ENCODE measurements at regions not wholly inside any gene's neighbourhood (a gene's known extent, or its start where the extent isn't known, plus 50 kb on each side); places are given as distances from the start of the nearest gene placed in this dataset.
"Not testable (repeated sequence)": the region's sequence is repeated elsewhere in the genome, so short reads cannot be mapped to it uniquely, and the experiment has no call there.

- H3K36me3 Mint-ChIP-seq: no peaks in the 10 kb centered on the region
These were observed 901.7 kb downstream of the LRFN5 start for GRCh38 chr14:42508209-42508946.

DNA sequence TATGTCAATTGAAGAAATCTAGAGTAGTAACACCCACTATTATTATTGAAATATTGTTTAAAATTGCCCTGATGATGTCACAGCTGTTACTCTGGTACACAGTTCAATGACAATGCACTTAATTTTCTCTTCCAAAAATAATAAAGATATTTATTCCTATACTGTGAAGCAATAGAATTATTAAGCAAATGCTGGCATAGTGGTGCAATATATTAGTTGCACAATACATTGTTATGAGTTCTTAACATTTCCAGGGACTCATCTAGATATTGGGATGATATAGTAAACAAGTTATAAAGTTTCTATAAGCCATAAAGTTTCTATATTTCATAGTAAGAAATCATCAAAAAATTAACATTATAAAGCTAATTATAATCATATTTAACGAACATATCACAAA lies 897.8 kb downstream of the LRFN5 start:
- Mint-ChIP-seq H3K36me3 (no peaks in the 10 kb centered on the region), H3K9me3 (no peaks in the 10 kb centered on the region), H3K4me1 (no peaks in the 10 kb centered on the region), H3K4me3 (no peak overlapping the region), H3K27ac (no peak overlapping the region), H3K27me3 (no peaks in the 10 kb centered on the region)
- no peak for DNase-seq

More at GRCh38 chr14:42508209-42508946, 901.7 kb downstream of the LRFN5 start:
- H3K4me1 Mint-ChIP-seq: no peaks in the 10 kb centered on the region
- H3K4me3 Mint-ChIP-seq: no peak overlapping the region
- DNase-seq: no peak
- H3K9me3 Mint-ChIP-seq: peaks cover 3% of the 10 kb centered on the region
- no peak overlapping the region for H3K27ac Mint-ChIP-seq
- no peaks in the 10 kb centered on the region for H3K27me3 Mint-ChIP-seq

DNA sequence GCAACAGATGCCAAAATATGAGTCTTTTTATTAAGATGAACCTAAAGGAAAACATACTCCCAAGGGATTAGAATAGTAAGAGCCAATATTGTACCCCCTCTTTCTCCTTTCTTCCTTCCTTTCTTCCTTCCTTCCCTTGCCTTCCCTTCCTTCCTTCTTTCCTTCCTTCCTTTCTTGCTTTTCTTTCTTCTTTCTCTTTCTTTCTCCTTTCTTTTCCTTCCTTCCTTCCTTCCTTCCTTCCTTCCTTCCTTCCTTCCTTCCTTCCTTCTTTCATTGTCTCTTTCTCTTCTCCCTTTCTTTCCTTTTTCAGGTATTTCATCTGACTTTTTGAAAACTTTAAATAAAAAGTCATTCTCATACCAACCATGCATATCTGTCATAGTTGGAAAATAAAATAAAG lies 892.5 kb downstream of the LRFN5 start:
- Mint-ChIP-seq H3K27me3 (no peaks in the 10 kb centered on the region), H3K9me3 (peaks cover 2% of the 10 kb centered on the region), H3K4me3 (no peak overlapping the region), H3K36me3 (no peaks in the 10 kb centered on the region), H3K27ac (no peak overlapping the region), H3K4me1 (no peaks in the 10 kb centered on the region)
- no peak for DNase-seq

DNA sequence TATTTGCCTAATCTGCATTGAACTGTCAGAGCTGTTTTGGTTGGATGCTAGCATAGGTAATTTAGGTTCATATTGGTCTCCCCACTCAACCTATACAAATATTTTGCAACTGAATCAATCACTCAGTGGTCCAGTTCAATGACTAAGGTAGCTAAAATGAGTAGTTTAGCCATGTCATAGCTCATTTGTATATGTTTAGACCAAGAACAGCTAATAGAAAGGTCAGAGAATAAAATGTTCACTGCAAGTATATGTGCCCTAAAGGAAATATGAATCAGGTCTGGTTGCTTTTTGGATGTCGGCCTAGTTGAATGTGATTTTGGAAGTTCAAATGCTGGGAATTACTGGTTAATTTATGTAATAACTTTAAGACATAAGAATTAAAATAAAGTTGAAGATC lies 883.9 kb downstream of the LRFN5 start:
- Mint-ChIP-seq H3K36me3 (no peaks in the 10 kb centered on the region), H3K4me1 (no peaks in the 10 kb centered on the region), H3K4me3 (no peak overlapping the region), H3K27ac (no peak overlapping the region), H3K27me3 (no peaks in the 10 kb centered on the region), H3K9me3 (no peaks in the 10 kb centered on the region)
- no peak for DNase-seq

DNA sequence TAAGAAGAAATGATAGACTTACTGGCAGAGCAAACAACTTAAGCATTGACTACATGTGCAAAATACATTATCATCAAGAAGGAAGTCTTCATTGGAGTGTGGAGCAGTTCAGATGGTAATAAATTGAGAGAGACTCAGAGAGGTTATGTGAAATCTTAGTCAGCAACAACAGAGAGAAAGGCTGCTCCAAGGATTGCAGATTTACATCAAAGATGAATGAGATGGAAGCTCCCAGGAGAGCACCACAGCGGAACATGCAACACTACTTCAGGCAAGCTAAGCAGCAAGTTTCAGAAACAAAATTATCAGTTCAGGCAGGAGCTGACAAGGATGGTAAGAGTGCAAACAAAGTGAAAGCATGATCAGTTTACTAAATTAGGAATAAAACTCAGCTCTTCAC lies 882.3 kb downstream of the LRFN5 start:
- Mint-ChIP-seq H3K4me3 (no peak overlapping the region), H3K36me3 (no peaks in the 10 kb centered on the region), H3K4me1 (no peaks in the 10 kb centered on the region), H3K27ac (no peak overlapping the region), H3K9me3 (no peaks in the 10 kb centered on the region), H3K27me3 (no peaks in the 10 kb centered on the region)
- no peak for DNase-seq

GRCh38 chr14:42482345-42482971 lies 875.8 kb downstream of the LRFN5 start:
- not testable (repeated sequence) for H3K4me3 Mint-ChIP-seq, H3K9me3 Mint-ChIP-seq, H3K27ac Mint-ChIP-seq, H3K27me3 Mint-ChIP-seq, H3K36me3 Mint-ChIP-seq, H3K4me1 Mint-ChIP-seq, DNase-seq

DNA sequence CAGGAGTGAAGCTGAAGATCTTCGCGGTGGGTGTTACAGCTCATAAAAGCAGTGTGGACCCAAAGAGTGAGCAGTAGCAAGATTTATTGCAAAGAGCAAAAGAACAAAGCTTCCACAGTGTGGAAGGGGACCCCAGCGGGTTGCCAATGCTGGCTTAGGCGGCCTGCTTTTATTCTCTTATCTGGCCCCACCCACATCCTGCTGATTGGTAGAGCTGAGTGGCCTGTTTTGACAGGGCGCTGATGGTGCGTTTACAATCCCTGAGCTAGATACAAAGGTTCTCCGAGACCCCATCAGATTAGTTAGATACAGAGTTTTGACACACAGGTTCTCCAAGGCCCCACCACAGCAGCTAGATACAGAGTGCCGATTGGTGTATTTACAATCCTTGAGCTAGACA lies 875.0 kb downstream of the LRFN5 start:
- not testable (repeated sequence) for H3K27ac Mint-ChIP-seq, H3K4me1 Mint-ChIP-seq, H3K9me3 Mint-ChIP-seq, H3K27me3 Mint-ChIP-seq, H3K4me3 Mint-ChIP-seq, H3K36me3 Mint-ChIP-seq, DNase-seq

DNA sequence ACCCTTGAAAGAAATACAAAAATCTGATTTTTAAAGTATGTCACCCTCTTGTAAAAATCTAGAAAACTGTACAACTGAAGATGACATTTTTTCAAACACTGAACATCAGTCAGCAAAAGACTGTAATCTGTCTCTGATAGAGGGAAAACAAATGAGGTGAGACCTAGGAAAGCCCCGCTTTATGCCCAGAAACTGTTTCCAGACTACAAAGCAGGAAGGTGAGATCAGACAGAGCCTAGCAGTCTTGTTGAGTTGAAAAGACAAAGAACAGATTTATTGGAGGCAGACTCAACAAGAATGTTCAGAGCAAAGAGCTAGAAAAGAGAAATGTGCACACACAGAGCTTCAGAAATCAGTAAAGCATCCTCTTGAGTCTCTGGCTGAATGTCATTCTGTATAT lies 873.6 kb downstream of the LRFN5 start:
- DNase-seq: no peak
- H3K27ac Mint-ChIP-seq: no peak overlapping the region
- H3K27me3 Mint-ChIP-seq: no peaks in the 10 kb centered on the region
- H3K4me1 Mint-ChIP-seq: no peaks in the 10 kb centered on the region
- no peaks in the 10 kb centered on the region for H3K9me3 Mint-ChIP-seq
- H3K4me3 Mint-ChIP-seq: no peak overlapping the region
- H3K36me3 Mint-ChIP-seq: no peaks in the 10 kb centered on the region

DNA sequence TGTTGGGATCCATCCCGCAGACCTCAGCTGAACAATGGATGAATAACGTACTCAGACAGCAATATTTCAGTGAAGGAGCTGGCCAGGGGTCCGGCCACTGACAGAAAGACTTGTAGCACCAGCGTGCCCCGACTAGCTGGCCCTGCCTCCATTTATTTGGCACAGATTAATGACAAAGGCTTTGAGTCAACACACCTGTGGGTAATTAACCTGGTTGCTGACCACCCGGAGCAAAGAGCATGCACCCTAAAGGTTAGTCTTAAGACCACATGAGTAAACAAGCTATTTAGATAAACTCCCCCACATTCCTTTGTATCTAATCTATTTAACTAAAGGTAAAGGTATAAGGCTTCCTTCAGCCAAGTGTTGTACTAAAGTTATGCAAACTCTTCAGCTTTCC lies 868.6 kb downstream of the LRFN5 start:
- DNase-seq: no peak
- peaks cover 2% of the 10 kb centered on the region for H3K9me3 Mint-ChIP-seq
- no peaks in the 10 kb centered on the region for H3K36me3 Mint-ChIP-seq
- H3K4me1 Mint-ChIP-seq: no peaks in the 10 kb centered on the region
- H3K27ac Mint-ChIP-seq: no peak overlapping the region
- H3K27me3 Mint-ChIP-seq: no peaks in the 10 kb centered on the region
- H3K4me3 Mint-ChIP-seq: no peak overlapping the region

DNA sequence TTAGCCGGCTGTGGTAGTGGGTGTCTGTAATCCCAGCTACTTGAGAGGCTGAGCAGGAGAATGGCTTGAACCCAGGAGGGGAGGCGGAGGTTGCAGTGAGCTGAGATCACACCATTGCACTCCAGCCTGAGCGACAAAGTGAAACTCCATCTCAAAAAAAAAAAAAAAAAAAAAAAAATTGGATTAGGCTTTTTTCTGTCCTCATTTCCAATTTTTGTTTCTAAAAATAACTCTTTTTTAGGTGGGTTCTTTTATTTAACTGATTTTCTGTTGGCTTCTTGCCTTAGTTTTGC lies 863.7 kb downstream of the LRFN5 start:
- no peaks in the 10 kb centered on the region for H3K27me3 Mint-ChIP-seq
- no peak overlapping the region for H3K27ac Mint-ChIP-seq
- H3K4me3 Mint-ChIP-seq: no peak overlapping the region
- H3K36me3 Mint-ChIP-seq: no peaks in the 10 kb centered on the region
- H3K9me3 Mint-ChIP-seq: peaks cover 2% of the 10 kb centered on the region
- DNase-seq: no peak
- H3K4me1 Mint-ChIP-seq: no peaks in the 10 kb centered on the region

DNA sequence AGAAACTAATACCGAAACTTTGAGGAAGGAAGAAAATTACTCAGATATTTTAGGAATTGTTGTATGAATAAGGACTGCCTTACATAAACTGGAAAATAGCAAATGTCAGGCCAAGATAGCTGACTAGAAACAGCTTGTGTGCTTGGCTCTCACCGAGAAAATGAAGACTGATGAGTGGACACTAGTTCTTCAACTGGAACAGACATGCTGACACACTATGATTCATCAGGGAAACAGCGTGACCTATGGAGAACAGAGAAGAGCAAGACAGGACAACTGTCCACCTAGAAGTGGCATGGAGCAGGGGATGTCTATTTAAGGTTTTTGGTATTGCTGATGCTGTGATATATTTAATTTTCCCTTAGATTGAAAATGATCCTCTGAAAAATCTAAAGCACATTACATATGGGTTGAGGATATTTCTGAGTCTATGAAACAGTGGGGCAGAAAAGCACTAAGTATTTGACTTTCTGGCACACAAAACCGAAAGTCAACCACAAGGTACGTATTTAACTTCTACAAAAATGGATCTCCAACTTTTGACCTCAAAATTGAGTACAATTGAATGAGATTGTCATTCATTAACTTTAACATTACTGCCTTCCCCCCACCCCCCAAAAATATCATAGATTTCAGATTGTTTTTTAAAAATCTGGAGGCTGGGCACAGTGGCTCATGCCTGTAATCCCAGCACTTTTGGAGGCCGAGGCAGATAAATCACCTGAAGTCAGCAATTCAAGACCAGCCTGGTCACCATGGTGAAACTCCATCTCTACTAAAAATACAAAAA lies 863.2 kb downstream of the LRFN5 start:
- H3K27me3 Mint-ChIP-seq: no peaks in the 10 kb centered on the region
- peaks cover 2% of the 10 kb centered on the region for H3K9me3 Mint-ChIP-seq

DNA sequence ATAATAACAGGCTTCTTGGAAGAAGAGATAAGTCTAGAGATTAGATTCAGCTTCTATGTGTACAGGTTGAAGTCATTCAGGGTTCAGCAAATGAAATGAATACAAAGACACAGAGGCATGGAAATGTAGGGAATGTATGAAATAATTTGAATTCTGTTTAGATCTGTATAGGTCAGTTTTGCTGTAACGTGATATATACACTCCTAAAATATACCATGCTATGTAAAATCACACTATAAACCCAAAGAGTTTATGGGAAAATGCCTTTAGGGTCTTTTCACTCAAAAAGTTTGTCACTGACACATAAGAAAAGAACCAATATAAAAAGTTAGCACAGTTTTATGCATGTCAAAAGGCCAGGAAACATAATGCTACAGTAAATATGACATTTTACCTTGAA lies 854.0 kb downstream of the LRFN5 start:
- no peak for DNase-seq
- no peak overlapping the region for H3K4me3 Mint-ChIP-seq
- no peaks in the 10 kb centered on the region for H3K27me3 Mint-ChIP-seq
- no peaks in the 10 kb centered on the region for H3K4me1 Mint-ChIP-seq
- H3K9me3 Mint-ChIP-seq: peaks cover 2% of the 10 kb centered on the region
- no peak overlapping the region for H3K27ac Mint-ChIP-seq
- H3K36me3 Mint-ChIP-seq: no peaks in the 10 kb centered on the region

More for the DNA sequence above, 863.2 kb downstream of the LRFN5 start:
- Mint-ChIP-seq H3K4me1 (no peaks in the 10 kb centered on the region), H3K27ac (no peak overlapping the region), H3K36me3 (no peaks in the 10 kb centered on the region), H3K4me3 (no peak overlapping the region)
- DNase-seq: no peak

DNA sequence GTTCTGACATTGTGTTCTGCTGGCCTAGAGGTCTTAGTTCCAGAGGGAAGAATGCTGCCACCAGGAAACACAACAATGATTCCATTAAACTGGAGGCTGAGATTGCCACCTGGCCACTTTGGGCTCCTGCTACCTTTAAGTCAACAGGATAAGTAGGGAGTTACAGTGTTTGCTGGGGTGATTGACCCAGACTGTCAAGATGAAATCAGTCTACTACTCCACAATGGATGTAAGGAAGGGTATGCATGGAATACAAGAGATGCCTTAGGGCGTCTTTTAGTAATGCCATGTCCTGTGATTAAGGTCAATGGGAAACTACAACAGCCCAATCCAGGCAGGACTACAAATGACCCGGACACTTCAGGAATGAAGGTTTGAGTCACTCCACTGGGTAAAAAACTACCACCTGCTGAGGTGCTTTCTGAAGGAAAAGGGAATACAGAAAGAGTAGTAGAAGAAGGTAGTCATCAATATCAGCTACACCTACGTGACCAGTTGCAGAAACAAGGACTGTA lies 852.6 kb downstream of the LRFN5 start:
- no peak for DNase-seq
- Mint-ChIP-seq H3K27ac (no peak overlapping the region), H3K4me1 (no peaks in the 10 kb centered on the region), H3K36me3 (no peaks in the 10 kb centered on the region), H3K4me3 (no peak overlapping the region), H3K27me3 (no peaks in the 10 kb centered on the region), H3K9me3 (peaks cover 3% of the 10 kb centered on the region)

DNA sequence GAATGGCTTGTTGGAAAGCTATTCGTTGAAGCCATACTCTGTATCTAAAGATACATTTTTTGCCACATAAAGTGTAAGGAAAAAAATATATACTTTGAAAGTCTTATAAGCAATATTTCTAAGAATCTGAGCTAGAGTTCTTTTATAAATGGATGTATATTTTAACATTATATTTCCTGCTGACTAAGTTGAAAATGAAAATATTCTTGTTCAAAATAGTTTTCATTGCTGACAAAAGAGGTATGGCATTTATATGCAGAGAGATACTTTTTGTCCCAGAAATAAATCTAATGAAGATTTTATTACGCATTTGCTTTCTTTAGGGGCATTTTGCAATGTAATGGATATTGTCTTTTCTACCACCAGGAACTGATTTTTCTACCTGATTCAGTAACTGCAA lies 834.9 kb downstream of the LRFN5 start:
- Mint-ChIP-seq H3K36me3 (no peaks in the 10 kb centered on the region), H3K27me3 (no peaks in the 10 kb centered on the region), H3K4me1 (no peaks in the 10 kb centered on the region), H3K4me3 (no peak overlapping the region), H3K27ac (no peak overlapping the region), H3K9me3 (peaks cover 8% of the 10 kb centered on the region)
- DNase-seq: no peak

GRCh38 chr14:42437809-42438208 lies 831.1 kb downstream of the LRFN5 start:
- H3K36me3 Mint-ChIP-seq: no peaks in the 10 kb centered on the region
- H3K4me3 Mint-ChIP-seq: no peak overlapping the region
- no peaks in the 10 kb centered on the region for H3K4me1 Mint-ChIP-seq
- no peaks in the 10 kb centered on the region for H3K27me3 Mint-ChIP-seq
- no peak for DNase-seq
- H3K9me3 Mint-ChIP-seq: peaks cover 15% of the 10 kb centered on the region
- H3K27ac Mint-ChIP-seq: no peak overlapping the region
